SK-N-MC (cell line): ENCODE measurements at regions not wholly inside any gene's neighbourhood (a gene's known extent, or its start where the extent isn't known, plus 50 kb on each side); places are given as distances from the start of the nearest gene placed in this dataset.

Source experiments
- EZH2 ChIP-seq: fragments of 200-600 bp; sonication (generic); IDR thresholded peaks from one replicate; pipeline ENCODE4 v1.6.1; 2017; ENCODE audit warnings: antibody characterized with exemption
- POLR2AphosphoS5 ChIP-seq: IDR thresholded peaks from 2 replicates; pipeline ENCODE4 v1.6.1; 2012; ENCODE audit warnings: mild to moderate bottlenecking, low read depth, low read length, borderline replicate concordance

GRCh38 chr2:142463047-142463446 lies 332.2 kb upstream of the LRP1B start:
- no peak for TF ChIP-seq POLR2AphosphoS5
- TF ChIP-seq EZH2: no peak
